IPS-20b (cell line): ENCODE measurements at regions not wholly inside any gene's neighbourhood (a gene's known extent, or its start where the extent isn't known, plus 50 kb on each side); places are given as distances from the start of the nearest gene placed in this dataset.
"Not testable (repeated sequence)": the region's sequence is repeated elsewhere in the genome, so short reads cannot be mapped to it uniquely, and the experiment has no call there.

Experiments used
- H3K27ac ChIP-seq: one replicate; pipeline ENCODE4 v1.5.1; 2013; ENCODE audit warnings: low read length
- H3K27me3 ChIP-seq: 2 replicates; pipeline ENCODE4 v1.6.1; 2013; ENCODE audit warnings: mild to moderate bottlenecking, low read length, inconsistent platforms; ENCODE audit not compliant: insufficient read depth
- H3K36me3 ChIP-seq: 2 replicates; pipeline ENCODE4 v1.6.1; 2013; ENCODE audit warnings: low read depth, mild to moderate bottlenecking, inconsistent platforms, low read length, moderate library complexity; ENCODE audit not compliant: insufficient read depth
- H3K4me1 ChIP-seq: 2 replicates; pipeline ENCODE4 v1.6.1; 2013; ENCODE audit warnings: mild to moderate bottlenecking, control low read depth, inconsistent platforms, low read length, moderate library complexity; ENCODE audit not compliant: insufficient read depth
- H3K4me3 ChIP-seq: 2 replicates; pipeline ENCODE4 v1.5.1; 2013; ENCODE audit warnings: mild to moderate bottlenecking, low read length, inconsistent platforms
- H3K9ac ChIP-seq: 2 replicates; pipeline ENCODE4 v1.6.1; 2013; ENCODE audit warnings: low read depth, mild to moderate bottlenecking, inconsistent platforms, low read length, moderate library complexity
- H3K9me3 ChIP-seq: 2 replicates; pipeline ENCODE4 v1.6.1; 2013; ENCODE audit warnings: mild to moderate bottlenecking, low read depth, low read length, inconsistent platforms; ENCODE audit not compliant: insufficient read depth

GRCh38 chr2:19189391-19189790 lies 169.0 kb downstream of the OSR1 start:
- no peaks in the 10 kb centered on the region for H3K4me1 ChIP-seq
- H3K9ac ChIP-seq: no peak overlapping the region
- H3K27me3 ChIP-seq: no peaks in the 10 kb centered on the region
- H3K9me3 ChIP-seq: no peaks in the 10 kb centered on the region
- no peak overlapping the region for H3K4me3 ChIP-seq
- H3K36me3 ChIP-seq: no peaks in the 10 kb centered on the region
- H3K27ac ChIP-seq: no peak overlapping the region

GRCh38 chr2:19187323-19188020 lies 171.0 kb downstream of the OSR1 start:
- H3K9me3 ChIP-seq: no peaks in the 10 kb centered on the region
- no peaks in the 10 kb centered on the region for H3K36me3 ChIP-seq
- no peak overlapping the region for H3K9ac ChIP-seq
- H3K27me3 ChIP-seq: no peaks in the 10 kb centered on the region
- no peaks in the 10 kb centered on the region for H3K4me1 ChIP-seq
- H3K27ac ChIP-seq: no peak overlapping the region
- H3K4me3 ChIP-seq: no peak overlapping the region

GRCh38 chr2:19185086-19185485 lies 173.3 kb downstream of the OSR1 start:
- H3K4me1 ChIP-seq: no peaks in the 10 kb centered on the region
- no peak overlapping the region for H3K27ac ChIP-seq
- H3K36me3 ChIP-seq: no peaks in the 10 kb centered on the region
- no peak overlapping the region for H3K9ac ChIP-seq
- no peaks in the 10 kb centered on the region for H3K27me3 ChIP-seq
- H3K9me3 ChIP-seq: no peaks in the 10 kb centered on the region
- H3K4me3 ChIP-seq: no peak overlapping the region

- Histone ChIP-seq H3K36me3 (no peaks in the 10 kb centered on the region), H3K4me1 (0 out of 2 replicates have a peak, but pooled peaks cover 3% of the 10 kb centered on the region), H3K27ac (no peak overlapping the region), H3K27me3 (no peaks in the 10 kb centered on the region), H3K4me3 (no peak overlapping the region), H3K9ac (no peak overlapping the region), H3K9me3 (no peaks in the 10 kb centered on the region)
These were observed 180.2 kb downstream of the OSR1 start for GRCh38 chr2:19178175-19178574.

GRCh38 chr2:19176977-19177376 lies 181.4 kb downstream of the OSR1 start:
- H3K9me3 ChIP-seq: no peaks in the 10 kb centered on the region
- no peak overlapping the region for H3K9ac ChIP-seq
- H3K4me1 ChIP-seq: 0 out of 2 replicates have a peak, but pooled peaks cover 3% of the 10 kb centered on the region
- no peaks in the 10 kb centered on the region for H3K27me3 ChIP-seq
- H3K36me3 ChIP-seq: no peaks in the 10 kb centered on the region
- no peak overlapping the region for H3K4me3 ChIP-seq
- H3K27ac ChIP-seq: no peak overlapping the region

GRCh38 chr2:19176172-19176852 lies 182.1 kb downstream of the OSR1 start:
- Histone ChIP-seq H3K9ac (no peak overlapping the region), H3K27ac (no peak overlapping the region), H3K9me3 (no peaks in the 10 kb centered on the region), H3K36me3 (no peaks in the 10 kb centered on the region), H3K4me1 (0 out of 2 replicates have a peak, but pooled peaks cover 3% of the 10 kb centered on the region), H3K4me3 (no peak overlapping the region), H3K27me3 (no peaks in the 10 kb centered on the region)

- Histone ChIP-seq H3K27me3 (no peaks in the 10 kb centered on the region), H3K36me3 (no peaks in the 10 kb centered on the region), H3K9me3 (no peaks in the 10 kb centered on the region), H3K9ac (no peak overlapping the region), H3K4me3 (no peak overlapping the region), H3K27ac (no peak overlapping the region), H3K4me1 (peaks cover 12% of the 10 kb centered on the region; the same call in 1 of the 2 replicates)
These were observed 184.2 kb downstream of the OSR1 start for GRCh38 chr2:19174176-19174575.

GRCh38 chr2:19171409-19171808 lies 187.0 kb downstream of the OSR1 start:
- Histone ChIP-seq H3K36me3 (no peaks in the 10 kb centered on the region), H3K9ac (no peak overlapping the region), H3K27me3 (no peaks in the 10 kb centered on the region), H3K27ac (no peak overlapping the region), H3K4me1 (peaks cover 12% of the 10 kb centered on the region; the same call in 1 of the 2 replicates), H3K4me3 (no peak overlapping the region), H3K9me3 (no peaks in the 10 kb centered on the region)

- Histone ChIP-seq H3K27ac (no peak overlapping the region), H3K36me3 (no peaks in the 10 kb centered on the region), H3K9ac (no peak overlapping the region), H3K4me3 (no peak overlapping the region), H3K27me3 (no peaks in the 10 kb centered on the region), H3K9me3 (no peaks in the 10 kb centered on the region), H3K4me1 (peaks cover 12% of the 10 kb centered on the region; the same call in 1 of the 2 replicates)
These were observed 189.2 kb downstream of the OSR1 start for GRCh38 chr2:19169134-19169768.

- H3K4me3 ChIP-seq, H3K4me1 ChIP-seq, H3K27ac ChIP-seq, H3K36me3 ChIP-seq, H3K9me3 ChIP-seq, H3K27me3 ChIP-seq, H3K9ac ChIP-seq: not testable (repeated sequence)
These were observed 194.3 kb downstream of the OSR1 start for GRCh38 chr2:19164099-19164498.

GRCh38 chr2:19158896-19159295 lies 199.5 kb downstream of the OSR1 start:
- Histone ChIP-seq H3K9ac (no peak overlapping the region), H3K9me3 (no peaks in the 10 kb centered on the region), H3K27me3 (no peaks in the 10 kb centered on the region), H3K27ac (no peak overlapping the region), H3K4me3 (no peak overlapping the region), H3K4me1 (no peaks in the 10 kb centered on the region), H3K36me3 (no peaks in the 10 kb centered on the region)

- Histone ChIP-seq H3K36me3 (no peaks in the 10 kb centered on the region), H3K27ac (no peak overlapping the region), H3K9ac (no peak overlapping the region), H3K4me1 (no peaks in the 10 kb centered on the region), H3K9me3 (no peaks in the 10 kb centered on the region), H3K27me3 (no peaks in the 10 kb centered on the region), H3K4me3 (no peak overlapping the region)
These were observed 200.2 kb downstream of the OSR1 start for GRCh38 chr2:19158211-19158610.
